ENCODE measurements at regions not wholly inside any gene's neighbourhood (a gene's known extent, or its start where the extent isn't known, plus 50 kb on each side); places are given as distances from the start of the nearest gene placed in this dataset.
A peak's percentile ranks its signal among the peaks of the same experiment; 100 is the strongest.
"Not testable (repeated sequence)": the region's sequence is repeated elsewhere in the genome, so short reads cannot be mapped to it uniquely, and the experiment has no call there.

DNA sequence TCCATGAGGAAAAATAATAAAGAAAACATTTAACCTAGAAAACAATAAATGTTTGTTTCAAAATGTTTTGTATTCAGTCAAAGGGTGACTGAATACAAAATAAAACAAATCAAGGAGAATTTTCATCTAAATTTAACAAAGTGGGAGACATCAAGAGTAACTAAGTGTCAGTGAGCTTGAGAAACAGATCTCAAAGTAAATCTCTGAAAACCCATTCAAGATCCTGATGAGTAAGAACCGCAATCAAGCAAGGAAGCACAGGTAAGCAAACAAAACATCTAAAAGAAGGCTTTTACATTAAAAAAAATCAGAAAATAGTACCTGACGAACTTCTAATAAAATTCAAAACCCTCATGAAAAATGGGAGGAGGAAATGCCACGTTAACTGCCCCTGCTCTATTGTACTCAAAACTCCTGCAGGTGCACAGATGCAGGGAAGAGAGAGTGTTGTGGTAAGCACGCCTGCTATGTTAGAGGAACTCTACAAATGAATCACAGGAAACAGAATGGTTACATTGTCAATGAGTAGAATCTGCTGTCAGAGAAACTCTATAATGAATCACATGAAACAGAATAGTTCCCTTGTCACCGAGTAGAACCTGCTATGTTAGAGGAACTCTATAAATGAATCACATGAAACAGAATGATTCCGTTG is 309.6 kb upstream of the FRG1 start:
- DNase-seq, result not testable (repeated sequence)

DNA sequence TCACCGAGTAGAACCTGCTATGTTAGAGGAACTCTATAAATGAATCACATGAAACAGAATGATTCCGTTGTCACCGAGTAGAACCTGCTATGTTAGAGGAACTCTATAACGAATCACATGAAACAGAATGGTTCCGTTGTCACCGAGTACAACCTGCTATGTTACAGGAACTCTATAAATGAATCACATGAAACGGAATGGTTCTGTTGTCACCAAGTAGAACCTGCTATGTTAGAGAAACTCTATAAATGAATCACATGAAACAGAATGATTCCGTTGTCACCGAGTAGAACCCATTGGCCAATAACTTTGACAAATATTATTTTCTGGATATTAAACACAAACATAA is 309.1 kb upstream of the FRG1 start:
- DNase-seq, result not testable (repeated sequence)

DNA sequence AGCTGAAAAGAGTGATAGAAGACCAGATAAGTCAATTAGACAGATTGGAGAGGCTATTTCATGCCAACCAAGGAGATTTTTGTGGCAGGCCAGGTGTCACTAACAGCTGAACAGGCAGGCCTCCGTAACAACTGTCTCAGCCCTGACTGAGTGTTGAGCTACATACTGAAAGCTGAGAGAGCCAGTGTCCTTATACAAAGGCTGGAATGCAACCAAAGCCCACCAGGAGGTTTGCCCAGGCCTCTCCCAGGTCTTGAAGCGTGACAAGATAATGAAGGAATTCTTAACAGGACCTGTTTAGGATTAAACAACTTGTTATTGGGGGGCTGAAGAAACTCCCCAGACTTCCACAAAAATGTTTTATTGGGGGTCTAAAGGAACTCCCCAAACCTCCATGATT is 290.2 kb upstream of the FRG1 start:
- DNase-seq, result not testable (repeated sequence)

DNA sequence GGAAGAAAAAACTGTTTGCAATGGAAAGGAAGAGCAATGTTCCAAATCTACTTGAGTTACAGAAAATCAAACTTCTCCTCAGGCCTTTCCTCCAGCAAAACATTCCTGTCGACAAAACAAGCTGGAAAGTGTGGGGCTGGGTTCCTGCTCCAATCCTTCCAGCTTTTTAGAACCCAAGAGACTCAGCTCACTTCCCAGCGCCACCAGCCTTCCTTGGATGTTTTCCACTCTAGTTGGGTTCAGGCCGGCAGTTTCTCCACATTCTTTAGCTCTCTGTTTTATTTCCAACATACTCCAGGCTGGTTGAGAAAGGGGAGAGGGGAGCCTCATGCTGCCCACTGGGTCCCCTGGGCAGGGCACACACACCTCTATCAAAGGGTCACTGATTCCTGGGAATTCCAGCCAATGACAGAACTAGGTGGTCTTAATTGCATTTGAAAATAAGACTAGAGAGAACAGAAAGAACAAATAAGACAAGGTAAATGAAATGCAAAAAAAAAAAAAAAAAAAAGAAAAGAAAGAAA is 287.5 kb upstream of the FRG1 start:
- DNase-seq, result not testable (repeated sequence)

DNA sequence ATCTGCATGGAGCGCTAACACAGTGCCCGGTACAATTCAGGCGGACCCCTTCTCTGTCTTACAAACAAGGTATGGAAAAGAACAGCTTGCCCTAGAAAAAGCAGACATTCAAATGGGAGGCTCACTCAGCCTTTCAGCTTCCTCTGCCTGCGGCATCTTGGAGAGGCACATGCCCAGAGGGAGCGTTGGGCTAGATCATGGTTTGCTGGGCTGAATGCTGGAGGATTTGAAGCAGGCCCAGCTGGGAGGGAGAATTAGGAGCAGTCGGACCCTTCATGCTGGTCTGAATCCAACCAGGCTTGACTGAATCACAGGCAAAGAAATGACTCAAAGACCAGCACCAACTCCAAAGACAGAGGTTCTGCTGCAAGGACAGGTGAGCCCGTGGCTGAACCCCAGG is 286.7 kb upstream of the FRG1 start:
- not testable (repeated sequence) for DNase-seq

DNA sequence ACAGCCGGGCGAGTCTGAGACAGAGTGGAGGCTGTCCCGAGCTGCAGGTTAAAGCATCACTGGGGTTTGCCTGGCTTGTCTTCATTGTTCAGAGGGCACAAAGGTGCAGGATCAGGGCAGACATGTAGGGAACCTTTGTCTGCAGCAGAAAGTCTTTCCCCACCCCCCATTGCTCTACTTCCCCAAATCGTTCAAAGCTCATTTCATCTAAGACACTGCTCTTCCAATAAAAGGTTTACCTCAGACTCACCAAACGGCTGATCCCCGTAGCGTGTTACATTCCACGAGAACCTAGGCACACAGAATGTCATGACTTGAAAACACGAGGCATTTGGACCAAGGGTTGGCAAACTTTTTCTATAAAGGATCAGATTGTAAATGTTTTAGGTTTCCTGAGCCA is 286.3 kb upstream of the FRG1 start:
- not testable (repeated sequence) for DNase-seq

DNA sequence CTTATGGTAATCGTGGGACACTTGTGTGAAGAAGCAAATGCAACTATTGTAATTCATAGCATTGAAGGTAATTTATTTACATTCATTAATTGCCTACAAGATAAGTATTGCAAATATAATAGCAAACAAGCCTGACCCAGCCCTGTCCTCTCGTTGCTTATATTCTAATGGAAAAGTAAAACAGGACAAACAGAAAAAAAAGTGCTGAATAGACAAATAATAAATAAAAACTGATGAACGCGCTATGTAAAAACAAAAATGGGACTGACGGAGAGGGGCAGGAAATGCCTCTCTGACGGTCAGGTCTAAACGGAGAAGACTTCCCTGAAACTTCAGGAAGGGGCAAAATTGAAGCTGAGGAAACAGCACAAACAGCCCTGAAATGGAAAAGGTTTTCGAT is 284.9 kb upstream of the FRG1 start:
- DNase-seq, result not testable (repeated sequence)

DNA sequence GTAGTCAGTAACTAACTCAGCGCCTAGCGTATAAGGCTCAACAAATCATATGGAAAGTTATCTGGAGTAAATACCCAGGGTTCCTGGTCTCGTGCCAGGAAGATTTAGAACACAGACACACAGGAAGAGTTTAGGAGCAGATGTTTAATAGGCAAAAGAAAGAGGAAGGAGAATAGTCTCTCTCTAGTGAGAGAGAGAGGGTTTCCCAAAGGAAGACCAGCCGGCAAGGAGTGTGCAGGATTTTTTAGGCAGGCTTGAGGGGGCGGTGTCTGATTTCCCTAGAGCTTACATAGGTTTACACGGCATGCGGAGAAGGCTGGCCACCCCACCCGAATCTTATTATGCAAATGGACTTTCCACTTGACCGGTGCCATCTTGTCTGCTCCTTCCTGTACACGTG is 284.0 kb upstream of the FRG1 start:
- DNase-seq, result peak; percentile 45

DNA sequence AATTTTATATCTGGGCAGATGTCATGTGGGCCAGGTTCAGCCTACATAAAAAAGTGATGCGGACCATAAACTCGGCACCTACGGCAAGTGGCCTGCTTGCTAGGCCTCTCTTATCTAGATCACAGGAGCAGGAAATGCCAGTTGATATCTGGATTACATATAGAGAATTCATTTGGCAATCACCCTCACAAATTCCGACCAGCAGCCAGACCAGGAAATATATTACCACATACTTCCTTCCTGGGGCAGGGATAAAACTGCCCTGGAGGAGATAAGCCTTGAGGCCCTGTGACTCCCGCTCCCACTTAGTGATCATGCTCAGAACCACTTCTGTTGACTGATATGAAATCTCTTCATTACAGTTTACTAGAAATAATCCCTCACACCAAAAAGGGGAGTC is 282.4 kb upstream of the FRG1 start:
- DNase-seq, result not testable (repeated sequence)

DNA sequence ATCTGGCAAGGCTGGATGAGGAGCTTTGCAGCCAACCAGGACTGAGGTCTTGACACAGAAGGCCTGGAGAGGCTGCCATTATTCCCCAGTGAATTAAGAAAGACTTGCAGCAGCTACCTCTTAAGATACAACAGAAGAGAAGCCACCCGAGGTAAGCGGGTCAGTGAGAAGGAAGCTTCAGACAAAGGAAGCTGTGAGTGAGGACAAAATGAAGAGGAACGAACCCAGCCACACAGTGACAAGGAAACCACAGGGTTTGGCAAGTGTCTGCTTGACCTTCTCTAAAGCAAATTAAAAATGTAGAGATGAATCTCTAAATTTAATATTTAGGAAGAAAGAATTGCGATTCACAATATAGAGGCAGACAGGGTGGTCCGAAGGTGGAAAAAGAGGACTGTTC is 281.8 kb upstream of the FRG1 start:
- not testable (repeated sequence) for DNase-seq

DNA sequence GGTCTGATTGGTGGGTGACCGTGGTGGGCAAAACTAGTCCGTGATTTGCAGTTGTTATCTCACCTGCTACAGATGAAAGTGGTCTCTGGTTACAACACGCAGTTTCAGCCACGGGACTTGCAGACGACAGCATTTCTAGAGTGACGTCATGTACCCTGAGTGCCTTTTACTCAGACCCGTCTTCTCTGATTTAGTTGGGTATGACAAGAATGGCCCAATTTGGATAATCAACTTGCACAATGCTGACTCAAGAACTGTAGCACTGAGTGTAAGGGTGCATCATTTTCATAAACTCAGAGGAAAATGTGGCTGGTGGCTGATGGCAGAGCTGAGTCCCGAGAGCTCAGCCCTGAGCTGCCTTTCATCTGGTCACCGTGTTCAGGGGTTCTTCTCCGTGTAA is 281.4 kb upstream of the FRG1 start:
- DNase-seq, result no peak

DNA sequence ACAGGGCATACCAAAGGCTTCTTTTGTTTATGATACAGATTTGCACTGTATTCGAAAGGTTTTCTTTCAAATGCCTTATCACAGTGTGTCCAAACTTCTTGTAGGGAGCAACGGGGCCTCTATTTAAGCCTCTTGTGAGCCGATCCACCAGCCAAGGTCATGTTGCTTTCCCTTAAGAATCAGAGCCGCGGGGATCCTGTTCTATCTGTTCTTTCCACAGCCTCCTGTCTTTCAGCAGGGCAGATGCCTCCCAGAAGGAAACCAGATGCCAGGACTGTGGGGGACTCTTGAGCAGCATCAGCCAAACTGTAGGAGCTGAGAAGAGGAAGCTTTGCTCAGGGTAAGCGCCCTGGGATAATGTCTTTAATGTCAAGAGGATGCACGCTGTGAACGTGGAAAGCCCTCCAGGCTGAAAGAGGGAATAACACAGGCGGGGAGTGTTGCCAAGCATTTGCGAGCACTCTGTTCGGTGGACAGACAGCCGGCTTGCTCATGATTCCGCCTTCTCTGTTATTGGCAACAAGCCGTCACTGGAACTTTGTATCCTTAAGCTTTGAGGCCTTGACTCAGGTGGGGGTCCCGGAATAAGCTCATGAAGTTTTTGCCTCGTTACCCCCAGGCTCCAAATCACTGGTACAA is 279.8 kb upstream of the FRG1 start:
- DNase-seq, result no peak

DNA sequence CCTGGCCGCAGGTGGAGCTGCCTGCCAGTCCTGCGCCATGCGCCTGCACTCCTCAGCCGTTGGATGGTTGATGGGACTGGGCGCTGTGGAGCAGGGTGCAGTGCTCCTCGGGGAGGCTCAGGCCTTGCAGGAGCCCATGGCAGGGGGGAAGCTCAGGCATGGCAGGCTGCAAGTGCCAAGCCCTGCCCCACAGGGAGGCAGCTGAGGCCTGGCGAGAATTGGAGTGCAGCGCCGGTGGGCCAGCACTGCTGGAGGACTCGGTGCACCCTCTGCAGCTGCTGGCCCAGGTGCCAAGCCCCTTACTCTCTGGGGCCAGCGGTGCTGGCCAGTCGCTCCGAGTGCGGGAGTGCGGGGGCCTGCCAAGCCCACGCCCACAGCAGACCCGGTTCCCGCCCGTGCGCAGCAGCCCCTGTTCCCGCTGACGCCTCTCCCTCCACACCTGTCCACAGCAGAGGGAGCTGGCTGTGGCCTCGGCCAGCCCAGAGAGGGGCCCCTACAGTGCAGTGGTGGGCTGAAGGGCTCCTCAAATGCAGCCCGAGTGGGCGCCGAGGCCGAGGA is 275.9 kb upstream of the FRG1 start:
- no peak for DNase-seq

DNA sequence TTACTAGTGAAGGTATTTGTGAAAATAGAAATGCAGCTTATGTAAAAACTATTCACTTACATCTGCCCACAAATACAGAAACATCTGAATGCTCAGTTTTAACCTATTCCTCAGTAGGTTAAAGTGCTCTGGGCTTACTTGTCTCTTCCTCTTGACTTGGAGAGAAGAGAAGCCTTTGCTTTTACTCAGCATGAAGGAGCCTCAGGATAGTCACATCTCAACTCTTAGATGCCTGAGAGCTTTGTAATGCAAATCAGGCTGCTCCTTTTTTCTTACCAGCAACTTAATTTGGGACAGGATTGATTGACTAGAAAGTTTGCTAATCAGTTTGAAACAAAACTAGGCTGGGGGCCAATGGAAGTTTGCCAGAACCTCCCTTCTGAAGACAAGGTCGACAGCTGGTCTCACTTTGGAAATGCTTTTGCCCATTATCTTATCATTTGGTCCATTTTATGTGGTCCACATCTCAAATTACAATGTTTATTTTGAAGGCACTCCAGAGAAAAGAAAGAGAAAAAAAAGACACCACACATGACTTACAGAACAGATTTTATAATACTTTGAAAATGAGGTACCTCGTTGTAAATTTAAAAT is 274.9 kb upstream of the FRG1 start:
- not testable (repeated sequence) for DNase-seq

DNA sequence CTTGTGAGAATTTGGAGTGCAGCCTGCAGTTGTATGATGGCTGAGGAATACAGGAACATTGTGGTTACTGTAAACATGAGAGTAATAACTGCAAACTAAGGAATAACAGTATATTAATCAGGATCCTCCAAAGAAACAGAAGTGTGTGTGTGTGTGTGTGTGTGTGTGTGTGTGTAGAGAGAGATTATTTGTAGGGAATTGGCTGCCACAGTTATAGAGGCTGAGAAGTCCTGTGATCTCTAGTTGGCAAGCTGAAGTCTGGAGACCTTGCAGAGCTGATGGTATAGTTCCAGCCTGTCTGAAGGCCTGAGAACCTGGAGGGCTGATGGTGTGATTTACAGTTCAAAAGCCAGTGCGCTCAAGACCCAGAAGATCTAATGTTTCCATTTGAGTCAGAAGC is 273.3 kb upstream of the FRG1 start:
- peak; percentile 22 for DNase-seq

DNA sequence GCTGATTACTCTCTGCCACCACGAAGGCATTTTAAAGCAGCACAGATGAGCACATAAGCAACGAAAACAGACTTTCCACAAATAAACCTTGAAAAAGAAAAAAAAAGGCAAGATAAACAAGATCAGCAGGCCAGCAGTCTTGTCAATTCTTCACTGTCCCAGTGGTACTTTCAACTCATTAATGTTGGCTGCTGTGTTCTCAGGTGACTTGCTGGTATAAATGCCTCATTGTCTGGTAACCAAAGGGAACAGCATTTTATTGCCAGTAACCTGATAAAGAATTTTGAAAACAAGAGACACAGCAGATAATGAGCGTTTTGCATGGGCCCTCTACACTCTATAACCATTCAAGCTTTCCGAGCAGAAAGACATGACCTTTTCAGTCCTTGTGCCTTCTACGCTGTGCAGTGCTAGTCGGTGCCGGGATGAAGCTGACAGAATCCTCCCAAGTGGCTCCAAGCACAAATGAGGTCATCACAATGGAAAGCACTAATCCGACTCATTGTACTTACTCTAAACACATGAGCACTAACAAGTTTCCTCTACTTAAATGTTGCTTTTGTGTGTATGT is 242.9 kb upstream of the FRG1 start:
- not testable (repeated sequence) for DNase-seq

DNA sequence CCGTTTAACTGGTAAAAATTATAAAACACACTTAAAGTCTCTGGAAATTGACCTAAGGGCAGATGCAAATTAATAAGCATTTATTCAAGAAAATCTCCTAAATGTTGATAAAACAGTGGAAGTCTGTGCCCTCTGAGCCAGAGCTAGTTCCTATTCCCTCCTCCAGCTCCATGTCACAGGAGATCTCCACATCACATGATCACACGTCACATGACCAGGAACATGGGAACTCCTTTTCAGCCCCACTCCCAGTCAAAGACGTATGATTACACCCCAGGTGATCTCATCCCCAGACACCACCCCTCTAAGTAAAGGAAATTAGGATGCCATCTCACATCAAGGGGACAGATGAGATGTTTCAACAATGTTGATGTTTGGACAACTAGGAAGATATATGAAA is 237.7 kb upstream of the FRG1 start:
- DNase-seq, result not testable (repeated sequence)

DNA sequence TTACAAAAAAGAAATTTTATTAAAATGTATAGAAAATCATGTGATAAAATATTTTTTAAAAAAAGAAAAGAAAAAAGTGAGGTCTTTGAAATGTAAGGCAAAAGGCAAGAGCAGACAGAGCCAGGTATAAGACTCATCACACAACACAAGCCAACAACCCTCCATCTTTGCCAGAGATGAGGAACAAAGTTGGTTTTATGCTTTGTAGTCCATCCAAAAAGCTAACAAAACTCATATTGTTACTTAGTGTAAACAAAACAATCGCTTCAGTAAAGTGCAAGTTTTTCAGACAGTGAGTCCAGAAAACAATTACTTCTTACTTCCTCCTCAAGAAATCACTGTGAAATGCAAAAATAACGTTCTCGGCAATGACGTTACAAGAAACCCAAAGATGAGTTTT is 233.9 kb upstream of the FRG1 start:
- not testable (repeated sequence) for DNase-seq

DNA sequence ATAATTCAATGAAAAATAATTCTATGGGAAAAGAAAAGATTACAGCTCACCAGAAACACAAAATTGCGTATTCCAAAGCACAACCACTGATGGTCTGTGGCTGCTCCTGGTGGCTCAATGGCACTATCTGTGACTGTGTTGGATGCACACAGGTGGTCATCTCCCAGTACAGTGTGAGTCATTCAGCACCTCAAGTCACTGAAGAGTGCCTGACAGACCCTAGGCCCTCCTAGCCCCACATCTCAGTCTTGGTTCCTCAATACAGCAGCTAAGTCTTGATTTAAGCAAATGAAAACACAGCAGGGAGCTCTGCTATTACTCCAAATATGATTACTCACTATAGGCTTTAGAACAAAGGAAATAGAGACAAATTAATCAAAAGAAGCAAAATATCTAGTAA is 233.4 kb upstream of the FRG1 start:
- not testable (repeated sequence) for DNase-seq

DNA sequence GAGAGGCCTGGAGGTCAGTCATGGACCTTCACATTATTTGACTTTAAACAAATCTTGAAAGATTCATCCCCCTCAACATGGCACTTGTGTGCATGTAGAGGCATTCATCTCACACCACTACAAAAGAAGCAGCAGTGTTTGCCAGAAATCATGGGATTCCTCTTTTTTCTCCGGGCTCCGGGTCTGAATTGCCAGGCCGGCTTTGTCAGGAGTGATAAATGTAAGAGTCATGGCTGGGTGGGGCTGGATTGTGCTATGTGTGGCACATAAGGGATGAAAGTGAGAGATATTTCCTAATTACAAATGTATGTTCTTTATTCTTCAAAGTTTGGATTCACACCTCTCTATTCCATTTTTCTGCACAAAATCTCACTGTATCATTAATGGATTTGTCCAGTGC is 228.7 kb upstream of the FRG1 start:
- not testable (repeated sequence) for DNase-seq

DNA sequence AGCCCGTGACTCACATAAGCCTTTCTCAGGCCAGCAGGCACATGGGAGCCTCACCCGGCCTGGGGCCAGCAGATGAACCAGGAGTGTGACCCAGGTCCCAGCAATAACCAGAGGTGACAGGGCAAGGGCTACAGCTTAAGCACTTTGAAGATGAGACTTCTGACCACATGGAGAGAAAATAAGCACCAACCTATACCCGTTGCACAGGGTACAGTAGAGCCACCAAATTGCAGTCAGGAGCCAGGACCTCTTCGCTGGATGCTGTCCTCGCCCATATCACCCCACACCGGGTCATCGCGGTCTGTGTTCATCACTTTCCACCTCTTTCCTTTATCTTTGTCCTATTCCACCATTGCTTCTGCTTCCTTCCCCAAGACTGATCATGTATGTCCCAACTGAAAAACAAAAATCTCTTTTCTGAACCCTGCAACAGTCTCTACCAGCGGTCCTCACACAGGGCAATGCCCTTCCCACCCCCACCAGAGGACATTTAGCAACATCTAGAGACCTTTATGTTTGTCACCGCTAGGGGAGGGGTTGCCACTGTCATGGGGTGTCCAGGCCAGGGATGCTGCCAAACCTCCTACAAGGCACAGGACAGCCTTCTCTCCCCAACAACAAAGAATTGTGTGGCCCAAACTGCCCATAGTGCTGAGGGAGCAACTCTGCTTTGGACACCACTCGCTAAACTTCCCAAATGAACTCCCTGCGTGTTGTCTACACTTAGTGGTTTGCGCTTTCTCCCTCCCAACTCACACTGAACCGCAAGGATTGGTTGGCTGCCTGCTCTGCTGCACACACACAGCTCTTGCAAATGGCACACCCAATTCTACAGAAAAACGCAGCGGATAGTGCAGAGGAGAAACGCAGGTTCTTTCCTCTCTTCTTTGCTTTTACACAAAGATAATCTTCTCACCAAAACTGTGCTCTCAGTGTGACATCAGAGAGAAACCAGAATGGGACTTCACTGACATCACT is 219.4 kb upstream of the FRG1 start:
- not testable (repeated sequence) for DNase-seq

DNA sequence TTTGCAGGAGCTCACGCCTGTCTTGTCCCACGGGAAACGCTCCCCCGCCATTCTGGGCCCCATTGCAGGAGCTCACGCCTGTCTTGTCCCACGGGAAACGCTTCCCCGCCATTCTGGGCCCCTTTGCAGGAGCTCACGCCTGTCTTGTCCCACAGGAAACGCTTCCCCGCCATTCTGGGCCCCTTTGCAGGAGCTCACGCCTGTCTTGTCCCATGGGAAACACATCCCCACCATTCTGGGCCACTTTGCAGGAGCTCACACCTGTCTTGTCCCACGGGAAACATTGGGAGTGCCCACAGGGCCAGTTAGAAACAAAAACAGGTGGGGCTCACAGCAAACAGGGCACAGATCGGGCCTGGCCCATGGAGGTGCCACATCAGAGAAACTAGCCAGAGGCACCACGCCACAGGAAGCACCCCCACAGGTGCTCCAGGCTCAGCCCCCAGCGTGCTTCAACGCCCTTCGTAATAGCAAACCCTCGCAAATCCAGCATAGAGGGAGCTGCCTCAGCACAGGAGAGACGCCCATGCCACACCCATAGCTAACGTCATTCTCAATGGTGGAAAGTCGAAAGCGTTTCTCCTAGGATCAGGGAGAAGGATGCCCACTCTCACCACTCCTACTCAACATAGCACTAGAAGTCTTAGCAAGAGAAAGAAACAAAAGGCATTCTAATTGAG is 218.2 kb upstream of the FRG1 start:
- DNase-seq, result not testable (repeated sequence)
